ENCODE measurements at regions not wholly inside any gene's neighbourhood (a gene's known extent, or its start where the extent isn't known, plus 50 kb on each side); places are given as distances from the start of the nearest gene placed in this dataset.

GRCh38 chr6:87901613-87902012, 146.0 kb upstream of the SPACA1 start:
- Mint-ChIP-seq H3K9me3 (ENCODE audit: low read depth) (no peaks in the 10 kb centered on the region), H3K27me3 (no peaks in the 10 kb centered on the region), H3K27ac (peak overlapping the region; percentile 15), H3K4me1 (ENCODE audit: low read depth) (peaks cover 31% of the 10 kb centered on the region), H3K36me3 (ENCODE audit: insufficient read depth) (no peaks in the 10 kb centered on the region), H3K4me3 (ENCODE audit: low read depth) (no peak overlapping the region)
- no peak for DNase-seq (ENCODE audit: low spot score, unreplicated experiment)
- TF ChIP-seq, protein P1, sequence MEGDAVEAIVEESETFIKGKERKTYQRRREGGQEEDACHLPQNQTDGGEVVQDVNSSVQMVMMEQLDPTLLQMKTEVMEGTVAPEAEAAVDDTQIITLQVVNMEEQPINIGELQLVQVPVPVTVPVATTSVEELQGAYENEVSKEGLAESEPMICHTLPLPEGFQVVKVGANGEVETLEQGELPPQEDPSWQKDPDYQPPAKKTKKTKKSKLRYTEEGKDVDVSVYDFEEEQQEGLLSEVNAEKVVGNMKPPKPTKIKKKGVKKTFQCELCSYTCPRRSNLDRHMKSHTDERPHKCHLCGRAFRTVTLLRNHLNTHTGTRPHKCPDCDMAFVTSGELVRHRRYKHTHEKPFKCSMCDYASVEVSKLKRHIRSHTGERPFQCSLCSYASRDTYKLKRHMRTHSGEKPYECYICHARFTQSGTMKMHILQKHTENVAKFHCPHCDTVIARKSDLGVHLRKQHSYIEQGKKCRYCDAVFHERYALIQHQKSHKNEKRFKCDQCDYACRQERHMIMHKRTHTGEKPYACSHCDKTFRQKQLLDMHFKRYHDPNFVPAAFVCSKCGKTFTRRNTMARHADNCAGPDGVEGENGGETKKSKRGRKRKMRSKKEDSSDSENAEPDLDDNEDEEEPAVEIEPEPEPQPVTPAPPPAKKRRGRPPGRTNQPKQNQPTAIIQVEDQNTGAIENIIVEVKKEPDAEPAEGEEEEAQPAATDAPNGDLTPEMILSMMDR (IDR thresholded peaks at IDR 0.05; ENCODE audit: unreplicated experiment): no peak

DNA sequence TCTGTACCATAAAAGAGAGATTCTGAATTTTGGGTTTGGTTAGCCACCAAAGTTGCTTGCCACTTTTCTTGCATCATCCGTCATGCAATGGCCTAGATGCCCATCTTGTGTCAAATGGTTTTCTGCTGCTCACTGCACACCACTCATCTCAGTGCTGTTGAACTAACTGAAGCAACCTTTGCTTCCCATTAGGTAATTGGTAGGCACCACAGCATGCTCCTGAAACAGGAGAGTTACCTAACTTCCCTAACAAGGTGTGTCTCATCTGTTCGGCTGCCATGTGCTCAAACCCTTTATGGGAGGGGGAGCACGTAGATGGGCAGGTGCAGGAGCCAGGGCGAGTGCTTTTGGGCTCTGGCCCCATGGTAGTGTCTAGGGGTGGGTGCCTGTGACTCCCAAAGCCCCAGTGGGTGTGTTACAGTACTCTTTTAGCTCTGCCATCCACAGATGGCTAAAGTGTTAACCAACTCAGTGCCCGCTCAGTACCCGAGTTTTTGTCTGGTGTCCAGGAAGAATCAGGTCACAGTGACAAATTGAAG, 147.4 kb upstream of the SPACA1 start:
- Mint-ChIP-seq H3K9me3 (ENCODE audit: low read depth) (no peaks in the 10 kb centered on the region), H3K36me3 (ENCODE audit: insufficient read depth) (no peaks in the 10 kb centered on the region), H3K27me3 (no peaks in the 10 kb centered on the region), H3K4me1 (ENCODE audit: low read depth) (peaks cover 29% of the 10 kb centered on the region), H3K27ac (no peak overlapping the region), H3K4me3 (ENCODE audit: low read depth) (no peak overlapping the region)
- no peak for DNase-seq (ENCODE audit: low spot score, unreplicated experiment)
- TF ChIP-seq, protein P1 (IDR thresholded peaks at IDR 0.05; ENCODE audit: unreplicated experiment): no peak

DNA sequence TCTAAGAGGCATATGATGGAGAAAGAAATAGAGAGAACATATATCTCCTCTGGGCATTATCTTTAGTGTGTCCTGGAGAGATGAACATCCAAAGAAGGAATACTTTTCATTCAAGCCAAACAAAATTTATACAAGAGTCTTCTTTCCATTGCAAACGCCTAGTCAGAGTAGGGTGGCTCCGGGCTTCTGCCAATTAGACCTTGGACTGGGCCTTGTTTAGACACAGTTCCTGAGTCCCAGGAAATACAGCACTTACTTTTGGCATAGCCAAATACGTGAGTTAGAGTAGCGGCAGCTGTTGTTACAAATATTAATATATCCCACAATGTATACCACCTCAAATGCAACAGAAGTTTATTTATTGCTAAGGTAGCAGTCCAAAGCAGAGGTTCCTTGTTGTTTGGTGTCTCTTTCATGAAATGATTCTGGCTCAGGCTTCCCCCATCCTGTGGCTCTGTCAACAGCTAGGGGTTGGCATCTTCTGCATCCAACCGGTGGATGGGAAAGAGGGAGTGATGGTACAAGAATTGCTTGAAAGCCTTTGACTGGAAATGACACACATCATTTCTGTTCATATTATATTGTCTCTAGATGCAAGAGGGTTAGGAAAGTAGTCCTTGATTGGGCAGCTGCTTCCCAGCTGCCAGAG, 148.0 kb upstream of the SPACA1 start:
- Mint-ChIP-seq H3K27ac (no peak overlapping the region), H3K4me3 (ENCODE audit: low read depth) (no peak overlapping the region), H3K9me3 (ENCODE audit: low read depth) (no peaks in the 10 kb centered on the region), H3K36me3 (ENCODE audit: insufficient read depth) (no peaks in the 10 kb centered on the region), H3K4me1 (ENCODE audit: low read depth) (peaks cover 25% of the 10 kb centered on the region), H3K27me3 (no peaks in the 10 kb centered on the region)
- no peak for DNase-seq (ENCODE audit: low spot score, unreplicated experiment)
- TF ChIP-seq, protein P1 (IDR thresholded peaks at IDR 0.05; ENCODE audit: unreplicated experiment): no peak

DNA sequence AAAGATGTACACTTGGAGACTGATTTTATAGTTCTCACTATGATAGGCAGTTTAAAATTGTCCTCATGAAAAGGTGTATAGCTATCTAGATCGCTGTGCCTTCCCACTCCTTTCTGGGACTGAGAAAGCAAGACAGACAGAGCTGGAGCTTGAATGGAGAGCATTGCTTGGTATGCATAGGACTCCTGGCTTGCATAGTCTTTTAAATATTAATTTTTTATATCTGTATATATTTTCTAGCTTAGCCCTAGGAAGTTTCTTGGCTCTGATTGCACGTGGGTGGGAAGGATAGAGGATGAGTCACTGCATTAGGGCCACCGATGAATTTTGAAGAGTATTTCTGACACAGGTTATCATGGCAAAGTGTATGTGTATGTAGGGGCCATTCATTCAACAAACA, 150.0 kb upstream of the SPACA1 start:
- Mint-ChIP-seq H3K4me1 (ENCODE audit: low read depth) (peaks cover 10% of the 10 kb centered on the region), H3K27me3 (no peaks in the 10 kb centered on the region), H3K36me3 (ENCODE audit: insufficient read depth) (no peaks in the 10 kb centered on the region), H3K9me3 (ENCODE audit: low read depth) (no peaks in the 10 kb centered on the region), H3K4me3 (ENCODE audit: low read depth) (no peak overlapping the region), H3K27ac (no peak overlapping the region)
- DNase-seq (ENCODE audit: low spot score, unreplicated experiment): no peak
- TF ChIP-seq, protein P1 (IDR thresholded peaks at IDR 0.05; ENCODE audit: unreplicated experiment): no peak

GRCh38 chr6:87897013-87897412, 150.6 kb upstream of the SPACA1 start:
- no peak overlapping the region for H3K27ac Mint-ChIP-seq
- H3K4me3 Mint-ChIP-seq (ENCODE audit: low read depth): no peak overlapping the region
- no peaks in the 10 kb centered on the region for H3K9me3 Mint-ChIP-seq (ENCODE audit: low read depth)
- H3K4me1 Mint-ChIP-seq (ENCODE audit: low read depth): peaks cover 8% of the 10 kb centered on the region
- no peak for DNase-seq (ENCODE audit: low spot score, unreplicated experiment)
- no peaks in the 10 kb centered on the region for H3K27me3 Mint-ChIP-seq
- H3K36me3 Mint-ChIP-seq (ENCODE audit: insufficient read depth): no peaks in the 10 kb centered on the region
- TF ChIP-seq, protein P1 (IDR thresholded peaks at IDR 0.05; ENCODE audit: unreplicated experiment): no peak
